ENCODE measurements at regions not wholly inside any gene's neighbourhood (a gene's known extent, or its start where the extent isn't known, plus 50 kb on each side); places are given as distances from the start of the nearest gene placed in this dataset.

DNA sequence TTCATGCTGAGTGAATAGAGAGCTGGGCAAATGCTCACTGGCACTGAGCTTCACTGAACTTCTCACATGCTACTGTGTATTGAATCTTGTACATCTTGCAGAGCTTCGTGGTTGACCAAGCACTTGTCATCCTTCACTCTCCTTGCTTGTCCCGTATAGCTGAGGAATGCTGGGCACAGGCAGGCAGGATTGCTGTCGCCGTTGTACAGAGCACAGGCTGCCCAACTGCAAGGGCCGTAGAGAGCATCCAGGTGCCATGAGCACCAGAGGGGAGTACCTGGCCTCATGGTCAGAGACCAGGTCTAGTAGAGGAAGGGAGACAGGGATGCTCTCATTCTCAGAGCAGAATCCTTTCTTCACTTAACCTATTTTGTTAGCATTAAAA is 99.8 kb upstream of the RET start:
- intact Hi-C loops (cut with DNase I) = no loop called here
- TF ChIP-seq, protein P1, sequence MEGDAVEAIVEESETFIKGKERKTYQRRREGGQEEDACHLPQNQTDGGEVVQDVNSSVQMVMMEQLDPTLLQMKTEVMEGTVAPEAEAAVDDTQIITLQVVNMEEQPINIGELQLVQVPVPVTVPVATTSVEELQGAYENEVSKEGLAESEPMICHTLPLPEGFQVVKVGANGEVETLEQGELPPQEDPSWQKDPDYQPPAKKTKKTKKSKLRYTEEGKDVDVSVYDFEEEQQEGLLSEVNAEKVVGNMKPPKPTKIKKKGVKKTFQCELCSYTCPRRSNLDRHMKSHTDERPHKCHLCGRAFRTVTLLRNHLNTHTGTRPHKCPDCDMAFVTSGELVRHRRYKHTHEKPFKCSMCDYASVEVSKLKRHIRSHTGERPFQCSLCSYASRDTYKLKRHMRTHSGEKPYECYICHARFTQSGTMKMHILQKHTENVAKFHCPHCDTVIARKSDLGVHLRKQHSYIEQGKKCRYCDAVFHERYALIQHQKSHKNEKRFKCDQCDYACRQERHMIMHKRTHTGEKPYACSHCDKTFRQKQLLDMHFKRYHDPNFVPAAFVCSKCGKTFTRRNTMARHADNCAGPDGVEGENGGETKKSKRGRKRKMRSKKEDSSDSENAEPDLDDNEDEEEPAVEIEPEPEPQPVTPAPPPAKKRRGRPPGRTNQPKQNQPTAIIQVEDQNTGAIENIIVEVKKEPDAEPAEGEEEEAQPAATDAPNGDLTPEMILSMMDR (IDR thresholded peaks at IDR 0.05) = no peak
- 82 to 84% methylated on average over 5 of the region's 5 CpGs for WGBS, 2 donors
- Histone ChIP-seq H3K27ac (no peak overlapping the region), H3K4me1 (no peaks in the 10 kb centered on the region), H3K36me3 (no peaks in the 10 kb centered on the region), H3K27me3 (peaks cover 0 to 17% (median 3%) of the 10 kb centered on the region in 7 donors), H3K4me3 (no peak overlapping the region), H3K9me3 (no peaks in the 10 kb centered on the region)
- DNase-seq (no peak), ATAC-seq (no peak)

GRCh38 chr10:42979181-42979580 is 97.7 kb upstream of the RET start:
- TF ChIP-seq, protein P1 (IDR thresholded peaks at IDR 0.05) = no peak
- ATAC-seq (no peak), DNase-seq (no peak)
- H3K4me1 ChIP-seq = no peaks in the 10 kb centered on the region
- intact Hi-C loops (cut with DNase I) = no loop called here
- no peaks in the 10 kb centered on the region for H3K9me3 ChIP-seq
- no peak overlapping the region for H3K4me3 ChIP-seq
- H3K36me3 ChIP-seq = no peaks in the 10 kb centered on the region
- no peak overlapping the region for H3K27ac ChIP-seq
- H3K27me3 ChIP-seq = peaks cover 0 to 17% (median 0%) of the 10 kb centered on the region in 7 donors
- 71 to 80% methylated on average over 2 of the region's 2 CpGs for WGBS, 2 donors

GRCh38 chr10:42979721-42980467 is 97.0 kb upstream of the RET start:
- 76 to 81% methylated on average over 12 of the region's 12 CpGs for WGBS, 2 donors
- ATAC-seq (no peak), DNase-seq (no peak)
- TF ChIP-seq, protein P1 (IDR thresholded peaks at IDR 0.05) = no peak
- Histone ChIP-seq H3K27me3 (peaks cover 0 to 17% (median 0%) of the 10 kb centered on the region in 7 donors), H3K27ac (no peak overlapping the region), H3K4me1 (no peaks in the 10 kb centered on the region), H3K36me3 (no peaks in the 10 kb centered on the region), H3K9me3 (no peaks in the 10 kb centered on the region), H3K4me3 (no peak overlapping the region)
- intact Hi-C loops (cut with DNase I) = no loop called here

GRCh38 chr10:42980553-42981357 is 96.1 kb upstream of the RET start:
- no peak overlapping the region for H3K4me3 ChIP-seq
- H3K36me3 ChIP-seq = no peaks in the 10 kb centered on the region
- H3K9me3 ChIP-seq = no peaks in the 10 kb centered on the region
- H3K27me3 ChIP-seq = peaks cover 0 to 15% (median 0%) of the 10 kb centered on the region in 7 donors
- TF ChIP-seq, protein P1 (IDR thresholded peaks at IDR 0.05) = no peak
- ATAC-seq (no peak), DNase-seq (no peak)
- intact Hi-C loops (cut with DNase I) = no loop called here
- no peak overlapping the region for H3K27ac ChIP-seq
- WGBS, 2 donors = 89 to 92% methylated on average over 15 of the region's 15 CpGs
- no peaks in the 10 kb centered on the region for H3K4me1 ChIP-seq
